Erythroblast (primary cell): ENCODE measurements at regions not wholly inside any gene's neighbourhood (a gene's known extent, or its start where the extent isn't known, plus 50 kb on each side); places are given as distances from the start of the nearest gene placed in this dataset.

Experiments
- GATA1 ChIP-seq: IDR thresholded peaks from 2 replicates; pipeline ENCODE4 v1.6.1; 2011; ENCODE audit warnings: low read depth, mild to moderate bottlenecking, control low read depth, low read length, moderate library complexity
- POLR2A ChIP-seq: IDR thresholded peaks from 2 replicates; pipeline ENCODE4 v1.6.1; 2011; ENCODE audit warnings: mild to moderate bottlenecking, low read length

GRCh38 chr2:146642066-146642465 is 1202.8 kb upstream of the ACVR2A start:
- TF ChIP-seq POLR2A = no peak
- no peak for TF ChIP-seq GATA1
